SW 1271 (cell line): ENCODE measurements at regions not wholly inside any gene's neighbourhood (a gene's known extent, or its start where the extent isn't known, plus 50 kb on each side); places are given as distances from the start of the nearest gene placed in this dataset.

Experiments used
- DNase-seq, 2 experiments: peaks; one replicate each; lab custom pipeline; 2025; lab: John Stamatoyannopoulos, UW

GRCh38 chr6:54991761-54992330 lies 145.3 kb downstream of the FAM83B start:
- no peak for DNase-seq

- no peak for DNase-seq
Observed at GRCh38 chr6:54992789-54993188, 146.2 kb downstream of the FAM83B start.

- no peak for DNase-seq
Observed at GRCh38 chr6:54993294-54993693, 146.7 kb downstream of the FAM83B start.

GRCh38 chr6:54993948-54994347 lies 147.4 kb downstream of the FAM83B start:
- DNase-seq: no peak

- no peak for DNase-seq
Observed at GRCh38 chr6:54998576-54998975, 152.0 kb downstream of the FAM83B start.

- no peak for DNase-seq
Observed at GRCh38 chr6:55003719-55004430, 157.3 kb downstream of the FAM83B start.

- DNase-seq: no peak
Observed at GRCh38 chr6:55009131-55009530, 162.6 kb downstream of the FAM83B start.

GRCh38 chr6:55011034-55011433 lies 163.3 kb upstream of the HCRTR2 start:
- no peak for DNase-seq

GRCh38 chr6:55012454-55012853 lies 161.9 kb upstream of the HCRTR2 start:
- DNase-seq: no peak

GRCh38 chr6:55014321-55015088 lies 159.8 kb upstream of the HCRTR2 start:
- no peak for DNase-seq

GRCh38 chr6:55016261-55016660 lies 158.1 kb upstream of the HCRTR2 start:
- no peak for DNase-seq

GRCh38 chr6:55017555-55018300 lies 156.6 kb upstream of the HCRTR2 start:
- DNase-seq: no peak

- DNase-seq: no peak
Observed at GRCh38 chr6:55019591-55019990, 154.7 kb upstream of the HCRTR2 start.

GRCh38 chr6:55023230-55023629 lies 151.1 kb upstream of the HCRTR2 start:
- DNase-seq: no peak

GRCh38 chr6:55033016-55033546 lies 141.2 kb upstream of the HCRTR2 start:
- no peak for DNase-seq

- no peak for DNase-seq
Observed at GRCh38 chr6:55034752-55035151, 139.6 kb upstream of the HCRTR2 start.

GRCh38 chr6:55040102-55040848 lies 134.0 kb upstream of the HCRTR2 start:
- no peak for DNase-seq

- DNase-seq: no peak
Observed at GRCh38 chr6:55046869-55047422, 127.4 kb upstream of the HCRTR2 start.

GRCh38 chr6:55047451-55048044 lies 126.8 kb upstream of the HCRTR2 start:
- no peak for DNase-seq

GRCh38 chr6:55049866-55050265 lies 124.4 kb upstream of the HCRTR2 start:
- no peak for DNase-seq

GRCh38 chr6:55052846-55053245 lies 121.5 kb upstream of the HCRTR2 start:
- no peak for DNase-seq
